Mammary epithelial cell (primary cell): ENCODE measurements at regions not wholly inside any gene's neighbourhood (a gene's known extent, or its start where the extent isn't known, plus 50 kb on each side); places are given as distances from the start of the nearest gene placed in this dataset.

Experiments used
- EZH2 ChIP-seq: IDR thresholded peaks from 2 replicates; pipeline ENCODE4 v1.6.1; 2012; ENCODE audit warnings: low read length, inconsistent platforms, borderline replicate concordance
- TF ChIP-seq, protein P1 (sequence below), 2 donors: IDR thresholded peaks in 1 of 2; conservative IDR thresholded peaks in 1 of 2; 2 replicates each; pipeline ENCODE4 v1.5.1; 2011 to 2012; ENCODE audit warnings: inconsistent platforms in 2 of 2, low read length in 2 of 2, mild to moderate bottlenecking in 2 of 2, control low read depth in 1 of 2, low read depth in 1 of 2; ENCODE audit not compliant: insufficient read depth in 1 of 2; ENCODE audit errors: extremely low read depth in 1 of 2

DNA sequence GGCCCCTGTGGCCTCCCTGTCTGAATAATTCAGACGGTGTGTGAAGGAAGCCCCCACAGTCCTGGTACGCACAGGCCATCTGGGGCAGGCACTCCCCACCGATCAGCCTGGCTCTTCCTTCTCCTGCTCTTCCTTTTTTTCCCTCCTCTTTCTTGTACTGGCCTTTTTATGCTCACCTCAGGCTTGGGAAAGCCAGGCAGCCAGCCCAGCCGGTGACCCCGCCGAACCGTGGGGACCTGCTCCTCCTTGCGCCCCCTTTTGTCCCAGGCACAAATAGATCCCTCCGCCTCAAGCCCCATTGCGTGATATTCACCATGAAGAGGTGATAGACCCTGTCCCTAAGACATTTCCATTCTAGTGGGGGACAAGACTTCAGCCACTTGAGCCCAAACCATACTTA lies 80.2 kb upstream of the BRD7 start:
- TF ChIP-seq, protein P1, sequence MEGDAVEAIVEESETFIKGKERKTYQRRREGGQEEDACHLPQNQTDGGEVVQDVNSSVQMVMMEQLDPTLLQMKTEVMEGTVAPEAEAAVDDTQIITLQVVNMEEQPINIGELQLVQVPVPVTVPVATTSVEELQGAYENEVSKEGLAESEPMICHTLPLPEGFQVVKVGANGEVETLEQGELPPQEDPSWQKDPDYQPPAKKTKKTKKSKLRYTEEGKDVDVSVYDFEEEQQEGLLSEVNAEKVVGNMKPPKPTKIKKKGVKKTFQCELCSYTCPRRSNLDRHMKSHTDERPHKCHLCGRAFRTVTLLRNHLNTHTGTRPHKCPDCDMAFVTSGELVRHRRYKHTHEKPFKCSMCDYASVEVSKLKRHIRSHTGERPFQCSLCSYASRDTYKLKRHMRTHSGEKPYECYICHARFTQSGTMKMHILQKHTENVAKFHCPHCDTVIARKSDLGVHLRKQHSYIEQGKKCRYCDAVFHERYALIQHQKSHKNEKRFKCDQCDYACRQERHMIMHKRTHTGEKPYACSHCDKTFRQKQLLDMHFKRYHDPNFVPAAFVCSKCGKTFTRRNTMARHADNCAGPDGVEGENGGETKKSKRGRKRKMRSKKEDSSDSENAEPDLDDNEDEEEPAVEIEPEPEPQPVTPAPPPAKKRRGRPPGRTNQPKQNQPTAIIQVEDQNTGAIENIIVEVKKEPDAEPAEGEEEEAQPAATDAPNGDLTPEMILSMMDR (conservative IDR thresholded peaks at IDR 0.05 in 1 of 2, IDR thresholded peaks at IDR 0.05 in 1 of 2; ENCODE audit: extremely low read depth in 1 of 2, insufficient read depth in 1 of 2, low read depth in 1 of 2, low read length in 2 of 2), result no peak
- TF ChIP-seq EZH2, result no peak
